Stimulated activated CD8-positive, alpha-beta memory T cell treated with anti-CD3 and anti-CD28 coated beads, Interleukin-4, amount 100 ng/mL, for 1 hour (primary cell): ENCODE measurements at regions not wholly inside any gene's neighbourhood (a gene's known extent, or its start where the extent isn't known, plus 50 kb on each side); places are given as distances from the start of the nearest gene placed in this dataset.

Experiments
- DNase-seq, 2 donors: peaks; one replicate each; pipeline ENCODE4 v3.0.0-alpha.2; 2020; ENCODE audit warnings: low read depth in 2 of 2, low spot score in 1 of 2

- DNase-seq = no peak
These were observed 65.3 kb upstream of the ZMIZ1 start for GRCh38 chr10:79003183-79004100.

GRCh38 chr10:79004311-79004710 is 64.5 kb upstream of the ZMIZ1 start:
- DNase-seq = no peak

DNA sequence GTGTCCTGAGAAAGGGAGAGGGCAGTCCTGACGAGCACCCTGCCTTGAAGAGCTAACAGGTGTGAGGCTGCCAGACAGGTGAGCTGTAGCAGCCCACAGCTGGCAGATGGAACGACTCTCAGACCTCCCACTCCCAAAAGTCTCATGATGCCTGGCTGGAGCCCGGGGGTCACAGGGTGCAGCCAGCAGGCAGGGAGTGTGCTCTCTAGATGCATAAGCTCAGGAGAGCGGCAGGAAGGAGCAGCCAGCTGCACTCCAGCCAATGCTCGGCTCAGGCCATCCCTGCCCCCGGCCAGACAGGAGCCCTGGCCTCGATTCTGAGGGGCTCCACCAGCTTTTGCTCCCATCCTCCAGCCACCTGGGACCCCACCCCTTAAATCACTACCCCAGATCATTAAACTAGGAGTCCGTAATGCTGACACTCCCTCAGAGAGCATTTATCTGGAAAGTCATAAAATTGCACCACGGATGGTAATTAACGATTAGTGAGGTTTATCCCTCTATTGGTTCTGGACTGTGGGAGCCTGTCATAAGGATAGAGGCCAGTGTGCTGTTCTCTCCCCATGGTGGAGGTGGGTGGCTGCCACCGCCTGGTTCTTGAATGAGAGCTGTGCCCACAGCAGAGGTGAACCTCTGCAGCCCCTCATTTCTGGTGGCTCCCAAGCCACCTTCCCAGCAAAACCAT is 63.5 kb upstream of the ZMIZ1 start:
- DNase-seq = no peak

GRCh38 chr10:79007018-79007417 is 61.7 kb upstream of the ZMIZ1 start:
- no peak for DNase-seq

- no peak for DNase-seq
These were observed 61.1 kb upstream of the ZMIZ1 start for GRCh38 chr10:79007421-79008319.

DNA sequence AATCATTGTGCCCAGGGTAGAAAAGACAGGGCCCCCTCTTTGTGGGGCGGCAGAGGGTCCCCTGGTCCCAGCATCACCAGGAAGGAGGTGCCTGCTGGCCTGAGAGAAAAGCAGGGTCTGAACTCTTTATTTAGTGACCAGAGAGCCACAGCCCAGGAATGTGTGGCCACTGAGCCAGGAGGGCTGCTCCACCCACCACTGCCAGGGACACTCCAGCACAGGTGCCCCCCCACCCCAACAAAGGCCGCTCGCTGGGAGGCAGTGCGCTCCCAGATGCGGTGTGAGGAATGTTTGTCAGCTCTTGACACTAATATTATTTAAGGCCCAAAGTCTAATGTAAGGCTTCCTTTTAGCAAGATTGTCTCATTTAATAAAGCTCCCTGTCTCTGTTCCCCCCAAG is 59.6 kb upstream of the ZMIZ1 start:
- DNase-seq = no peak

- DNase-seq = no peak
These were observed 56.2 kb upstream of the ZMIZ1 start for GRCh38 chr10:79012567-79012966.

- DNase-seq = no peak
These were observed 55.3 kb upstream of the ZMIZ1 start for GRCh38 chr10:79013406-79013987.

DNA sequence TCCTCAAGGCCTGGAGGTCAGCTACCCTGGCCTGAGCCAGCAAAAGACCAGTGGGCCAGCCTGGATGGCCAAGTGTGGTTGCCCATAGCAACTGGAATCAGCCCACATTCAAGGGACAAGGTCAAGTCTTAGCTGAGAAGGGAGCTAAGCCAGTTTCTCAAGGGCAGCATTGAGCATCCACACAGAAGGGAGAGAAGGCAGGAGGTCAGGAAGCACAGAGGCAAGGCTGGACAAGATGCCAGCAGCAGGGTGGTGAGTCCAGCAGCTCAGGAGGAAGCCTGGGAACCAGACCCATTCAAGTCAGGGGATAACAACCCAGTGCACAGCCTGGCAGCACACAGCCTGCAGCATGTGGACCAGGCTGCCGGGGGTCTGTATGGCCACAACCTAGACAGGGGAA is 54.0 kb upstream of the ZMIZ1 start:
- DNase-seq = no peak

DNA sequence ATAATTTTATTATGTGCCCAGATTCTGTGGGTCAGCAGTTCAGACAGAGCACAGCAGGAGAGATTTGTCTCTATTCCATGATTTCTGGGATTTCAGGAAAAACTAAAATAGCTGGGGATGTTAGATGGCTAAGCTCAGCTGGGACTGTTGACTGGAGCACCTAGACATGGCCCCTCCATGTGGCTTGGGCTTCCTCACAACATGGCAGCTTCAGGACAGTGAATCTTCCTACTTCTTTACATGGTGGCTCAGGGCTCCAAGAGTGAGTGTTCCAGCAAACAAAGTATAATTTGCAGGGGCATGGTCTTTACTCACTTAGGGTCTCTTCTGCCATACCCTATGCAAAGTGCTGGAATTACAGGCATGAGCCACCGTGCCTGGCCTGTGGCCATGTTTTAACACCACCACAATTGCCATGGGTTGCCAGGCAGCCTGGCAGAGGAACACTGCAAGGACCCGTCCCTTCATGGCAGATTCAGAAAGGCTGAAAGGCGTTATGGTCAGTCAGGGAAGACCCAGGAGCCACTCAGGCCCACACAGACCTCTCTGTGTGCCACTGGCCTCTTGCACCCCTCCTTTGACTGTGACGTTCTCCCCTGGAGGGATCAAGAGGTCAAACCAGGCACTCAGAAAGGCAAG is 50.8 kb upstream of the ZMIZ1 start:
- no peak for DNase-seq

GRCh38 chr10:79018521-79019011 is 50.2 kb upstream of the ZMIZ1 start:
- no peak for DNase-seq
